ENCODE measurements at regions not wholly inside any gene's neighbourhood (a gene's known extent, or its start where the extent isn't known, plus 50 kb on each side); places are given as distances from the start of the nearest gene placed in this dataset.
A peak's percentile ranks its signal among the peaks of the same experiment; 100 is the strongest.

DNA sequence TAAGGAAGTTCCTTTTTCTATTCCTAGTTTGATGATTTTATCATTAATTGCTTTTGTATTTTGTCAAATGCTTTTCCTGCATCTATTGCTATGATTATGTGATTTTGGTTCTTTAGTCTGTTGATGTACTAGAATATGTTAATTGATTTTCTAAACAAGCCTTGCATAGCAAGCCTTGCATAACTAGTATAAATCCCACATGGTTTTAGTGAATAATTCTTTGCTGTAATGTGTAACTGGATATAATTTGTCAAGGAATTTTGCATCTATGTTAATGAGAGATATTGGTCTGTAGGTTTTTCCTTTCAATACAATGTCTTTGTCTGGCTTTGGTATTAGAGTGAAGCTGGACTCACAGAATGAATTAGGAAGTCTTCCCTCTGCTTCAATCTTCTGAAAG lies 460.2 kb downstream of the LTN1 start:
- peak; percentile 75 for FAIRE-seq
- Histone ChIP-seq H3K4me1 (ENCODE audit: insufficient read depth, low read length) (peaks cover 6% of the 10 kb centered on the region), H4K20me1 (ENCODE audit: insufficient read depth, low read length) (no peaks in the 10 kb centered on the region), H3K4me2 (ENCODE audit: low read length) (no peak overlapping the region), H3K4me3 (ENCODE audit: insufficient read depth, low read depth, low read length) (no peak overlapping the region), H3K79me2 (ENCODE audit: insufficient read depth, low read length) (no peaks in the 10 kb centered on the region), H3K27me3 (ENCODE audit: insufficient read depth, low read length) (no peaks in the 10 kb centered on the region), H3K9ac (ENCODE audit: low read length) (no peak overlapping the region), H3K9me3 (ENCODE audit: insufficient read depth, low read depth, low read length) (no peaks in the 10 kb centered on the region), H2AFZ (ENCODE audit: low read depth, low read length) (no peak overlapping the region), H3K27ac (ENCODE audit: low read depth, low read length) (no peak overlapping the region), H3K36me3 (ENCODE audit: insufficient read depth, low read length) (no peaks in the 10 kb centered on the region)
- H3K36me3 Mint-ChIP-seq (ENCODE audit: low read depth, unreplicated experiment), result no peaks in the 10 kb centered on the region
- no peaks in the 10 kb centered on the region for H3K4me1 Mint-ChIP-seq (ENCODE audit: low read depth, unreplicated experiment)
- H3K9me3 Mint-ChIP-seq (ENCODE audit: unreplicated experiment), result no peaks in the 10 kb centered on the region
- no peak overlapping the region for H3K4me3 Mint-ChIP-seq (ENCODE audit: unreplicated experiment)
- no peaks in the 10 kb centered on the region for H3K27me3 Mint-ChIP-seq (ENCODE audit: low read depth, unreplicated experiment)
- no peak for TF ChIP-seq EZH2 (IDR thresholded peaks at IDR 0.05; ENCODE audit: insufficient read depth, low read length)
- no peak for TF ChIP-seq CTCF (IDR thresholded peaks at IDR 0.05; ENCODE audit: insufficient read depth, low read depth, low read length)
- DNase-seq (ENCODE audit: low read depth), result no peak
- no peak overlapping the region for H3K27ac Mint-ChIP-seq (ENCODE audit: unreplicated experiment)

DNA sequence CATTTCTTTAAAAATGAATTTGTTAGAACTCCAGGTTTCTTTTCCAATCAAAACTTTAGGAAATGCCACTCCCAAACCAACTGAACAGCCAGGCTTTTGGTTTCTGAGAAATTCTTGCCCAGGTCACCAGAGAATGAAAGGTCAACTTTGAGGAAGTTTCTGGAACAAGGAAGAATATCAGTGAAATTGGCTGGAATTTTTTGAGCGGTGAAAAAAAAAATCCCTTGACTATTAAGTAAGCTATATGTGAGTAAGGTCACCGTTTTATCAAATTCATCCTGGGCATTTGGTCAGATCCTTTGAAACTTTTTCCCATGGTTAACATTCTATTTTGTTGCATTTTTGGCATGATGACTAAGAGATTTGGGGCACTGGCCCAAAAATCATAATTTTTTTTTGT lies 469.3 kb downstream of the LTN1 start:
- Histone ChIP-seq H3K36me3 (ENCODE audit: insufficient read depth, low read length) (no peaks in the 10 kb centered on the region), H3K4me3 (ENCODE audit: insufficient read depth, low read depth, low read length) (no peak overlapping the region), H4K20me1 (ENCODE audit: insufficient read depth, low read length) (no peaks in the 10 kb centered on the region), H3K27ac (ENCODE audit: low read depth, low read length) (no peak overlapping the region), H3K4me1 (ENCODE audit: insufficient read depth, low read length) (no peaks in the 10 kb centered on the region), H2AFZ (ENCODE audit: low read depth, low read length) (no peak overlapping the region), H3K9me3 (ENCODE audit: insufficient read depth, low read depth, low read length) (no peaks in the 10 kb centered on the region), H3K9ac (ENCODE audit: low read length) (no peak overlapping the region), H3K27me3 (ENCODE audit: insufficient read depth, low read length) (no peaks in the 10 kb centered on the region), H3K79me2 (ENCODE audit: insufficient read depth, low read length) (no peaks in the 10 kb centered on the region), H3K4me2 (ENCODE audit: low read length) (no peak overlapping the region)
- peaks cover 2% of the 10 kb centered on the region for H3K4me1 Mint-ChIP-seq (ENCODE audit: low read depth, unreplicated experiment)
- no peaks in the 10 kb centered on the region for H3K9me3 Mint-ChIP-seq (ENCODE audit: unreplicated experiment)
- no peak for DNase-seq (ENCODE audit: low read depth)
- TF ChIP-seq CTCF (IDR thresholded peaks at IDR 0.05; ENCODE audit: insufficient read depth, low read depth, low read length) (no peak), EZH2 (IDR thresholded peaks at IDR 0.05; ENCODE audit: insufficient read depth, low read length) (no peak)
- no peaks in the 10 kb centered on the region for H3K27me3 Mint-ChIP-seq (ENCODE audit: low read depth, unreplicated experiment)
- H3K4me3 Mint-ChIP-seq (ENCODE audit: unreplicated experiment), result no peak overlapping the region
- FAIRE-seq, result no peak
- H3K27ac Mint-ChIP-seq (ENCODE audit: unreplicated experiment), result no peak overlapping the region
- no peaks in the 10 kb centered on the region for H3K36me3 Mint-ChIP-seq (ENCODE audit: low read depth, unreplicated experiment)

DNA sequence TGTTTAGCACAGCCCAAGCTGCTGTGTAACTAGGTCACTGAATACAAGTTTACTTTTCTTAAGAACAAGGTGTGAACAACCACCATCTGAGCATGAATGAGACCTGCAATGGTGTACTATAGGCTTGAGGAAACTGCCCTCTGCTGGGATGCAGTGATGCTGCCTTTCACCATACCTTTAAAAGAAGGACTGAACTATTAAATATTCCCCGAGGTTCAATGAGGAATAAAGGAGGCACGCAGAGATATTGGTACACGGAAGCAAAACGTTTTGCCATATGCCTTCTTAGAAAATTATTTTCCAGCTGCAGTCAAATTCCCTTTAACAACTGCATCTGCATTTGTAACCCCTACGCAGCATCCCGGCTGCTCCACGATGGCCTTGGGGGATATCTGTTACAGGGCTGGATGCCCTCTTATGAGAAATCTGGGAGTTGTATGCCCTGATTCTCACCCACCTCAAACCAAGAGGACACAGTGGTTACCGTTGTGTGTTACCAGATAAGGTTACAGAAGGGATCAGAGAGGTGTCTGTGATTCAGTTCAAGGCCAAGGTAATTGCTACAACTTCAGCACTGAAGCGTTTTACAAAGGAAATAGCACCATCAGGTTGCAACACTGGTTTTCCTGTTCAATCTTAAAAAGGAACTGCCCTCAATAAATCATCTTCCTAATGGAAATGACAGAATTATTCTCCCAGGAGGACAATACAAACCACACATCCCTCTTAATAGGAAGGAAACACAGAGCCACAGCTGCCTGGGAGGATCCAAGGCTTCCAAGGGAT lies 470.5 kb downstream of the LTN1 start:
- no peak overlapping the region for H3K27ac Mint-ChIP-seq (ENCODE audit: unreplicated experiment)
- Histone ChIP-seq H3K4me3 (ENCODE audit: insufficient read depth, low read depth, low read length) (no peak overlapping the region), H3K36me3 (ENCODE audit: insufficient read depth, low read length) (no peaks in the 10 kb centered on the region), H3K27me3 (ENCODE audit: insufficient read depth, low read length) (no peaks in the 10 kb centered on the region), H3K4me2 (ENCODE audit: low read length) (no peak overlapping the region), H3K9me3 (ENCODE audit: insufficient read depth, low read depth, low read length) (no peaks in the 10 kb centered on the region), H3K79me2 (ENCODE audit: insufficient read depth, low read length) (no peaks in the 10 kb centered on the region), H4K20me1 (ENCODE audit: insufficient read depth, low read length) (no peaks in the 10 kb centered on the region), H2AFZ (ENCODE audit: low read depth, low read length) (no peak overlapping the region), H3K9ac (ENCODE audit: low read length) (no peak overlapping the region), H3K4me1 (ENCODE audit: insufficient read depth, low read length) (no peaks in the 10 kb centered on the region), H3K27ac (ENCODE audit: low read depth, low read length) (no peak overlapping the region)
- H3K9me3 Mint-ChIP-seq (ENCODE audit: unreplicated experiment), result no peaks in the 10 kb centered on the region
- TF ChIP-seq EZH2 (IDR thresholded peaks at IDR 0.05; ENCODE audit: insufficient read depth, low read length) (no peak), CTCF (IDR thresholded peaks at IDR 0.05; ENCODE audit: insufficient read depth, low read depth, low read length) (peak; percentile 29)
- H3K36me3 Mint-ChIP-seq (ENCODE audit: low read depth, unreplicated experiment), result no peaks in the 10 kb centered on the region
- H3K4me3 Mint-ChIP-seq (ENCODE audit: unreplicated experiment), result no peak overlapping the region
- DNase-seq (ENCODE audit: low read depth) (no peak), FAIRE-seq (peak; percentile 56)
- H3K27me3 Mint-ChIP-seq (ENCODE audit: low read depth, unreplicated experiment), result no peaks in the 10 kb centered on the region
- peaks cover 2% of the 10 kb centered on the region for H3K4me1 Mint-ChIP-seq (ENCODE audit: low read depth, unreplicated experiment)
